ENCODE measurements at regions not wholly inside any gene's neighbourhood (a gene's known extent, or its start where the extent isn't known, plus 50 kb on each side); places are given as distances from the start of the nearest gene placed in this dataset.
"Not testable (repeated sequence)": the region's sequence is repeated elsewhere in the genome, so short reads cannot be mapped to it uniquely, and the experiment has no call there.

DNA sequence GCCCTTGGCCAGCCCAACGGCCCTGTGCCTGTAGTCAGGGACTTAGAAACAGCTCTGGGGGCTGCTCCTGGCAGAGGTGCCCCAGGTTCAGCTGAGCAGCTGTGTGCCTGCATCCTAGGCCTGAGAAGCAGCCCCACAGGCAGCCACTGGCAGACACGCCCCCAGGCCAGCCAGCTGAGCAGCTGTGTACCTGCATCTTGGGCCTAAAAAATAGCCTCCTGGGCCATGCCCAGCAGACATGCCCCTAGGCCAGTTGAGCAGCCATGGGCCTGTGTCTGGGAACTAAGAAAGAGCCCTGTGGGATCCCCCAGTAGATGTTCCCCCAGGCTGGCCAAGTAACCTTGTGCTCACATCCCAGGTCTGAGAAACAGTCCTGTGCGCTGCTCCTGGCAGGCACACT is 64.0 kb downstream of the TBR1 start:
- H3K4me3 ChIP-seq (ENCODE audit: low read depth, low read length), result no peak overlapping the region
- DNase-seq (ENCODE audit: low read depth), result no peak
- TF ChIP-seq, protein P1, sequence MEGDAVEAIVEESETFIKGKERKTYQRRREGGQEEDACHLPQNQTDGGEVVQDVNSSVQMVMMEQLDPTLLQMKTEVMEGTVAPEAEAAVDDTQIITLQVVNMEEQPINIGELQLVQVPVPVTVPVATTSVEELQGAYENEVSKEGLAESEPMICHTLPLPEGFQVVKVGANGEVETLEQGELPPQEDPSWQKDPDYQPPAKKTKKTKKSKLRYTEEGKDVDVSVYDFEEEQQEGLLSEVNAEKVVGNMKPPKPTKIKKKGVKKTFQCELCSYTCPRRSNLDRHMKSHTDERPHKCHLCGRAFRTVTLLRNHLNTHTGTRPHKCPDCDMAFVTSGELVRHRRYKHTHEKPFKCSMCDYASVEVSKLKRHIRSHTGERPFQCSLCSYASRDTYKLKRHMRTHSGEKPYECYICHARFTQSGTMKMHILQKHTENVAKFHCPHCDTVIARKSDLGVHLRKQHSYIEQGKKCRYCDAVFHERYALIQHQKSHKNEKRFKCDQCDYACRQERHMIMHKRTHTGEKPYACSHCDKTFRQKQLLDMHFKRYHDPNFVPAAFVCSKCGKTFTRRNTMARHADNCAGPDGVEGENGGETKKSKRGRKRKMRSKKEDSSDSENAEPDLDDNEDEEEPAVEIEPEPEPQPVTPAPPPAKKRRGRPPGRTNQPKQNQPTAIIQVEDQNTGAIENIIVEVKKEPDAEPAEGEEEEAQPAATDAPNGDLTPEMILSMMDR (conservative IDR thresholded peaks at IDR 0.05; ENCODE audit: low read depth, low read length), result no peak

DNA sequence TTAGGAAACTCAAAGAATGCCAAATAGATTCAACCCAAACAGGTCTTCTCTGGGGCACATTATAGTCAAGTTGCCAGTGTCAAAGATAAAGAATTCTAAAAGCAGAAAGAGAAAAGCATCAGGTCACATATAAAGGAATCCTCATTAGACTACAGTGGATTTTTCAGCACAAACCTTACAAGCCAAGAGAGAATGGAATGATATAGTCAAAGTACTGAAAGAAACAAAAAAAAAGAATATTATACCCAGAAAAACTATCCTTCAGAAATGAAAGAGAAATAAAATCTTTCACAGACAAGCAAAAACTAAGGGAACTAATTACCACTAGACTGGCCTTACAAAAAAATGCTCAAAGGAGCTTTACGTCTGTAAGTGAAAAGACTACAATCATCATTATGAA is 65.5 kb downstream of the TBR1 start:
- H3K4me3 ChIP-seq (ENCODE audit: low read depth, low read length), result no peak overlapping the region
- TF ChIP-seq, protein P1 (conservative IDR thresholded peaks at IDR 0.05; ENCODE audit: low read depth, low read length), result no peak
- no peak for DNase-seq (ENCODE audit: low read depth)

DNA sequence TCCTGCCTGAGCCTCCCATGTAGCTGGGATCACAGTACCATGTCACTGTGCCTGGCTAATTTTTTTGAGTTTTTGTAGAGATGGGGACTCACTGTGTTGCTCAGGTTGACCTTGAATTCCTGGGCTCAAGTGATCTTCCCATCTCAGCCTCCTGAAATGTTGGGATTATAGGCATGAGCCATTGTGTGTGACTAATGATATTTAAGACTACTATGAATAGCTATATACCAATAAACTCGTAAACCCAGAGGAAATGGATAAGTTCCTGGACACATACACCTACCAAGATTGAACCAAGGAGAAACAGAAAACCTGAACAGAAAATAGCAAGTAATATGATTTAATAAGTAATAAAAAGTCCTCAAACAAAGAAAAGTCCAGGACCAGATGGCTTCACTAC is 68.0 kb downstream of the TBR1 start:
- H3K4me3 ChIP-seq (ENCODE audit: low read depth, low read length), result no peak overlapping the region
- TF ChIP-seq, protein P1 (conservative IDR thresholded peaks at IDR 0.05; ENCODE audit: low read depth, low read length), result no peak
- DNase-seq (ENCODE audit: low read depth), result no peak

DNA sequence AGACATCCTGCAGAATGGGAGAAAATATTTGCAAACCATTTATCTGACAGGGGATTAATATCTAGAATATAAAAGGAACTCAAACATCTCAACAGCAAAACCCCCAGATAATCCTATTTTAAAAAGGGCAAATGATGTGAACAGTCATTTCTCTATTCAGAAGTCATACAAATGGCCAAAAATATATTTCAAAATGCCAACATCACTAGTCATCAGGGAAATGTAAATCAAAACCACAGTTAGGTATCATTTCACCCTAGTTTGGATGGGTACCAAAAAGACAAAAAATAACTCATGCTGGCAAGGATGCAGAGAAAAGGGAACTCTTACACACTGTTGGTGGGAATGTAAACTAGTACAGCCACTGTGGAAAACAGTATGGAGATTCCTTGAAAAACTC is 70.0 kb downstream of the TBR1 start:
- H3K4me3 ChIP-seq (ENCODE audit: low read depth, low read length), result no peak overlapping the region
- no peak for DNase-seq (ENCODE audit: low read depth)
- TF ChIP-seq, protein P1 (conservative IDR thresholded peaks at IDR 0.05; ENCODE audit: low read depth, low read length), result no peak

DNA sequence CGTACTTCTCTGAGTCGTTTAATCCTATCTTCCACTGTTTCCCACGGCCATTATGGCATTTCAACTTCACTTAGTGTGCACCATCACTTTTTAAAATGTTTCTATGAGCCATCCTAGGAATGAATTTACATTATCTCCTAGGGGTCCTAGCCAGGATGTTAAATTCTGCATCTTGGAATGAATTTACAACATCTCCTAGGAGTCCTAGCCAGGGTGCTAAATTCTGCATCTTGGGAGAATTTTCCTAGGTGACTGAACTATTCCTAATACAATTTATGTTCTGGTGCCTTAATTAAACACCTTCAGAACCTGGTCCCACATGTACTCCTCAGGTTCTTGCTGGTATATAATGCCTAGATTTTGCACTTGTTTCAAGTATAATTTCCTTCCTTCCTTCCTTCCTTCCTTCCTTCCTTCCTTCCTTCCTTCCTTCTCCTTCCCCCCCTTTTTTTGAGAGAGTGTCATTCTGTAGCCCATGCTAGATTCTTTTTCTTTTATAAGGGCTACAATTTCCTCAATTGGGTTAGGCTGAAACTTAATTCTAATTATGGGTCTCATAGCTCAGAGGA is 72.1 kb downstream of the TBR1 start:
- TF ChIP-seq, protein P1 (conservative IDR thresholded peaks at IDR 0.05; ENCODE audit: low read depth, low read length), result no peak
- no peak for DNase-seq (ENCODE audit: low read depth)

DNA sequence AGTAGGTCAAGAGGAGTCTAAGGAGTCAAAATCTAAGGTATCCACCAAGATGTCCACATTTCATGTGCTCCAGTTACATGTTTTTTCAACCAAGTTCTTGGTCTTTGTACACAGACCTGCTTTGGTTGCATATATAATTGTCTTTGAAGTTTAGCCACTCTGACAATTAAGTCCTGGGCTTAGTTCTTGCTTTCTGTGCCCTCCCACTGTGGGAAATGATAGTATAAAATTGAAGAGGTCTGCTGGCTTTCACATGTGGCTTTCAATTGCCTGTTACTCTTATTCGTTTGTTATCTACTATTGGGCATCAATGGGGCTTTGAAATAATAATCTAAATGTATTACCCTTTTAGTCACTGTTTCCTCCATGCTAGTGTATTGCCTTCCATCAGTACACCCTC is 72.8 kb downstream of the TBR1 start:
- DNase-seq (ENCODE audit: low read depth), result no peak
- TF ChIP-seq, protein P1 (conservative IDR thresholded peaks at IDR 0.05; ENCODE audit: low read depth, low read length), result no peak
- H3K4me3 ChIP-seq (ENCODE audit: low read depth, low read length), result no peak overlapping the region

More for the DNA sequence above, 72.1 kb downstream of the TBR1 start:
- H3K4me3 ChIP-seq (ENCODE audit: low read depth, low read length), result no peak overlapping the region

DNA sequence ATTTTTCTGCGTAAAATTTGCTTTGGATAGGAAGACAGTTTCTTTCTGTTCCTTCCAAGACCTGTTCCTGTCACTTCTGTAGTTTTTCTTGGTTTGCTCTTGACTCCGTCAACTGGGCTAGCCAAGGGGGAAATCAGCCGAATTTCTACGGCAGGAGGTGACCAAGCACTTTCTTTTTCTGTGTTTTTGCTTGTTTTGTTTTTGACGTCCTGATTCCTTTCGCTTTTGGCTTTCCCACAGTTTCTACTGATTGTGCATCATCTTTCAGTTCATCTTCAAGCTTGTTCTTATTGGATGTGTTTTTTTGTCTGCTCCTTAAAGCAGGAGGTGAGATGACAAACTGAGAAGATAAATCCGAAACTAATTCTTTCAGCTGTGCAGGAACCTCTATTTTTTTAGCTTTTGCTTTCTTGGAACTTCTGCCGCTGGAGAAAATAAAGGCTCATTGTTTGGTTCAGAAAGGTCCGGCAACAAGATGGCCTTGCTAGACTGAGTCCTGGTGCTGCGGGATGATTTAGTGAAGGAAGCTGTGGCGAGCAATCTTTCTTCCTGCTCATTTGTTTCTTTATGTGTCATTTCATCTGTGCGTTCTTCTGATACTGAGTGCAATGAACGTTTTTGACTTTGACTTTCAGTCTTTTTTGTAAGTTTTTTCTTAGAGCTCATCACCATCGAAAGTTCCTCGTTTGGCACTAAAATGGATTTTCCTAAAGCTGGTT is 85.0 kb downstream of the TBR1 start:
- peak overlapping the region; percentile 20 for H3K4me3 ChIP-seq (ENCODE audit: low read depth, low read length)
- peak; percentile 2 for DNase-seq (ENCODE audit: low read depth)

DNA sequence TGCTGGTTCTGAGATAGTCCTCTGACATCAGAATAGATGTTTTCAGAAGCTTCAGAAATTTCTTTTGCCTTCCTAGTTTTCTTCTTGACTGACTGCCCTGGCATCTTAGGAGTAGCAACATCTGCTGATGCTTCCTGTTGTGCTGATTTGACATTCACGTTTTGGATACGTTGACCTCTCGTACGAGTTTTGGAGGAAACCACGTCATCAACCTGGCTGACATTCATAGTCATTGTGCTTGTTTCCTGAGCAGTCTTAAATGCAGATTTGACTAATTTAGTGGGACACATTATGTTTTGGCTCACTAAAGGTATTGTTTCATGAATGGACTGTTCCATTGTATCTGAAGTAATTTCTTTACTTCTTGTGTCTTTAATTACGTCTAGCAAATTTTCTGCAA is 86.2 kb downstream of the TBR1 start:
- not testable (repeated sequence) for H3K4me3 ChIP-seq (ENCODE audit: low read depth, low read length); DNase-seq (ENCODE audit: low read depth)

DNA sequence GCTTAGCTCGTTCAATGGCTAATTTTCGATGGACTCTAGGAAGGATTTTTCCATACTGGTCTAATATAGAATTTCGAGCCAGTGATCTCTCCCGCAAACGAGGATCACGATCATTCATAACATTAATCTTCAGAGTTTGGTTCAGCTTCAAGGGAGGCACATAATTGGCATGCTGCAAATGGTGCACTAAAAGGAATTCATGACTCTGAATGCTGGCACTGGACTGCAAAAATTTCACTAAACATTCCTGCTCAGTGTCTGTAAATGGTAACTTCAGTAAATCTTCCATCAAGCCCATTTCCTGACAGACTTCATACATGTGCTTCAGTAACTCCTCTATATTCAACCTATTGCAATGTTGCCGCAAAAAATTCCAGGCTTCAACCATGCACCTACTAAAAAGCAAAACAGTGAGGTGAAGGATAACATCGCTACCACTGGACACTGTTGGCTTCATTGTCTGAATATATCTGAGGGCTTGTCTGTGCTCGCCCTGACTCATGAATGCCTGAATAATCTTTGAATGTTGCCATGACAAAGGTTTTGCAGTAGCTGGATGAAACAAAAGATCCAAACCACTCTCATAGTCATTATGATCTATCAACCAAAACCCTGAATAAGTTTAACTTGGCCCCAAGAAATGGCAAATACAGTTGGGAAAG is 88.7 kb downstream of the TBR1 start:
- H3K4me3 ChIP-seq (ENCODE audit: low read depth, low read length); DNase-seq (ENCODE audit: low read depth): not testable (repeated sequence)

DNA sequence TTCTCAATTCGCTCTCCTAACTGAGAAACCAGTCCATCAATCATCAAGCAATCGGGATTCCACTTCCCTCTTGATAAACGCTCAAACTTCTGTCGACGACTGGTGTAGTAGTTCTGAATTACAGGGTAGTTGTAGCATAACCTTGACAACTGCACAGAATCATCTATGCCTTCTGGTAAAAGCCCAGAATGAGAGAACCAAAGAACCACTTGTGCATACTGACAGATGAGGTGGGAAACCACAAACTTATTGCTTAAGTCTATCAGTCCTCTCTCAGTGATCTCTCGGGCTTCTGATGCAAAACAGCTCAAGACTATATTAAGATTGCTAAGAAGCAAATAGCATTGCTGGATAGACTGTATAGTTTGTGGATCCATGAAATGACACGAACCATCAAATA is 89.4 kb downstream of the TBR1 start:
- H3K4me3 ChIP-seq (ENCODE audit: low read depth, low read length); DNase-seq (ENCODE audit: low read depth): not testable (repeated sequence)

DNA sequence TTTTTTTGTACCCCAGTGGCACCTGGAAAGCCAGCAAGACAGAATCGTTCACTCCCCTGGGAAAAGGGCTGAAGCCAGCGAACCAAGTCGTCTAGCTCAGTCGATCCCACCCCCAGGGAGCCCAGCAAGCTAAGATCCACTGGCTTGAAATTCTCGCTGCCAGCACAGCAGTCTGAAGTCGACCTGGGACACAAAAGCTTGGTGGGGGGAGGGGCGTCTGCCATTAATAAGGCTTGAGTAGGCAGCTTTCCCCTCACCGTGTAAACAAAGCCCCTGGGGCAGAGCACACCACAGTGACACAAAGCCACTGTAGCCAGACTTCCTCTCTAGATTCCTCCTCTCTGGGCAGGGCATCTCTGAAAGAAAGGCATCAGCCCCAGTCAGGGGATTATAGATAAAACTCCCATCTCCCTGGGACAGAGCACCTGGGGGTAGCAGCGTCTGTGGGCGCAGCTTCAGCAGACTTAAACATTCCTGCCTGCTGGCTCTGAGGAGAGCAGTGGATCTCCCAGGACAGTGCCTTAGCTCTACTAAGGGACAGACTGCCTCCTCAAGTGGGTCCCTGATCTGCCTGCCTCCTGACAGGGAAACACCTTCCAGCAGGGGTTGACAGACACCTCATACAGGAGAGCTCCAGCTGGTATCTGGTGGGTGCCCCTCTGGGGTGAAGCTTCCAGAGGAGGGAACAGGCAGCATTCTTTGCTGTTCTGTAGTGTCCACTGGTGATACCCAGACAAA is 97.4 kb downstream of the TBR1 start:
- H3K4me3 ChIP-seq (ENCODE audit: low read depth, low read length); DNase-seq (ENCODE audit: low read depth): not testable (repeated sequence)
